AG09319 (cell line): ENCODE measurements at regions not wholly inside any gene's neighbourhood (a gene's known extent, or its start where the extent isn't known, plus 50 kb on each side); places are given as distances from the start of the nearest gene placed in this dataset.

ENCODE experiments used
- DNase-seq: peaks from one replicate; pipeline ENCODE4 v3.0.0-alpha.2; 2010; ENCODE audit warnings: low read depth; ENCODE audit errors: extremely low read depth
- TF ChIP-seq, protein P1 (sequence below): IDR thresholded peaks from 2 replicates; pipeline ENCODE4 v1.5.1; 2011; ENCODE audit warnings: low read depth, mild to moderate bottlenecking, inconsistent platforms, low read length, moderate library complexity

GRCh38 chr10:53719658-53720057, 947.1 kb upstream of the MBL2 start:
- TF ChIP-seq, protein P1, sequence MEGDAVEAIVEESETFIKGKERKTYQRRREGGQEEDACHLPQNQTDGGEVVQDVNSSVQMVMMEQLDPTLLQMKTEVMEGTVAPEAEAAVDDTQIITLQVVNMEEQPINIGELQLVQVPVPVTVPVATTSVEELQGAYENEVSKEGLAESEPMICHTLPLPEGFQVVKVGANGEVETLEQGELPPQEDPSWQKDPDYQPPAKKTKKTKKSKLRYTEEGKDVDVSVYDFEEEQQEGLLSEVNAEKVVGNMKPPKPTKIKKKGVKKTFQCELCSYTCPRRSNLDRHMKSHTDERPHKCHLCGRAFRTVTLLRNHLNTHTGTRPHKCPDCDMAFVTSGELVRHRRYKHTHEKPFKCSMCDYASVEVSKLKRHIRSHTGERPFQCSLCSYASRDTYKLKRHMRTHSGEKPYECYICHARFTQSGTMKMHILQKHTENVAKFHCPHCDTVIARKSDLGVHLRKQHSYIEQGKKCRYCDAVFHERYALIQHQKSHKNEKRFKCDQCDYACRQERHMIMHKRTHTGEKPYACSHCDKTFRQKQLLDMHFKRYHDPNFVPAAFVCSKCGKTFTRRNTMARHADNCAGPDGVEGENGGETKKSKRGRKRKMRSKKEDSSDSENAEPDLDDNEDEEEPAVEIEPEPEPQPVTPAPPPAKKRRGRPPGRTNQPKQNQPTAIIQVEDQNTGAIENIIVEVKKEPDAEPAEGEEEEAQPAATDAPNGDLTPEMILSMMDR: no peak
- DNase-seq: no peak

GRCh38 chr10:53716156-53716555, 943.6 kb upstream of the MBL2 start:
- no peak for DNase-seq
- TF ChIP-seq, protein P1: no peak

- no peak for DNase-seq
- TF ChIP-seq, protein P1: no peak
Observed at GRCh38 chr10:53713431-53713830, 940.8 kb upstream of the MBL2 start.

- TF ChIP-seq, protein P1: no peak
- DNase-seq: no peak
Observed at GRCh38 chr10:53702489-53702888, 929.9 kb upstream of the MBL2 start.

GRCh38 chr10:53701213-53701612, 928.6 kb upstream of the MBL2 start:
- no peak for DNase-seq
- TF ChIP-seq, protein P1: no peak

- no peak for DNase-seq
- TF ChIP-seq, protein P1: no peak
Observed at GRCh38 chr10:53700278-53700677, 927.7 kb upstream of the MBL2 start.

GRCh38 chr10:53699684-53700083, 927.1 kb upstream of the MBL2 start:
- DNase-seq: no peak
- TF ChIP-seq, protein P1: no peak
